H1 (cell line): ENCODE measurements at regions not wholly inside any gene's neighbourhood (a gene's known extent, or its start where the extent isn't known, plus 50 kb on each side); places are given as distances from the start of the nearest gene placed in this dataset.

Experiments used
- CTCF ChIA-PET: fragments of 300-600 bp; sonication (Branson Sonifier 250); formaldehyde crosslinking; loops from one replicate; lab custom pipeline; 2021; ENCODE audit not compliant: partially characterized antibody; lab: Charles Lee
- POLR2A ChIA-PET: fragments of 300-600 bp; sonication (Branson Sonifier 250); formaldehyde crosslinking; loops from one replicate; lab custom pipeline; 2021; ENCODE audit warnings: inconsistent platforms; ENCODE audit not compliant: partially characterized antibody; lab: Charles Lee
- DNase-seq, 2 experiments: peaks; one replicate each; pipeline versions ENCODE4 v3.0.0 to v3.0.0-alpha.2; 2010 to 2022; ENCODE audit warnings: low spot score in 2 of 2, low read depth in 1 of 2, mixed read lengths in 1 of 2
- FAIRE-seq: peaks from 2 replicates; lab custom pipeline; 2011; peaks lifted over from hg19 to GRCh38; lab: Jason Lieb, UNC
- H2AFZ ChIP-seq: 2 replicates; pipeline ENCODE4 v1.8.1; 2012; ENCODE audit warnings: low read length, inconsistent platforms
- H2AK5ac ChIP-seq: 2 replicates; pipeline ENCODE4 v1.6.1; 2013; ENCODE audit warnings: low read depth, low read length
- H2BK120ac ChIP-seq: replicated peaks from 2 replicates; pipeline ENCODE3; 2013; ENCODE audit warnings: low read depth, low read length, inconsistent platforms
- H2BK12ac ChIP-seq: 2 replicates; pipeline ENCODE4 v1.6.1; 2013; ENCODE audit warnings: low read depth, low read length
- H2BK15ac ChIP-seq: 2 replicates; pipeline ENCODE4 v1.6.1; 2013; ENCODE audit warnings: low read length
- H2BK20ac ChIP-seq: 2 replicates; pipeline ENCODE4 v1.6.1; 2013; ENCODE audit warnings: low read length
- H2BK5ac ChIP-seq: 2 replicates; pipeline ENCODE4 v1.6.1; 2013; ENCODE audit warnings: low read depth, low read length
- H3K14ac ChIP-seq: 2 replicates; pipeline ENCODE4 v1.6.1; 2013; ENCODE audit warnings: inconsistent platforms; ENCODE audit not compliant: insufficient read length
- H3K18ac ChIP-seq: 2 replicates; pipeline ENCODE4 v1.6.1; 2013; ENCODE audit warnings: low read length; ENCODE audit errors: extremely low read depth
- H3K23ac ChIP-seq: 2 replicates; pipeline ENCODE4 v1.6.1; 2013; ENCODE audit warnings: inconsistent platforms; ENCODE audit not compliant: insufficient read length
- H3K23me2 ChIP-seq: 2 replicates; pipeline ENCODE4 v1.6.1; 2013; ENCODE audit warnings: low read depth, low read length
- H3K27ac ChIP-seq: 2 replicates; pipeline ENCODE4 v1.6.1; 2011; ENCODE audit warnings: low read depth, low read length, inconsistent platforms
- H3K27me3 ChIP-seq, 4 experiments: replicated peaks in 1 of 4; 1 replicate in 1 of 4; 2 replicates in 3 of 4; pipeline versions ENCODE4 v1.6.1 to v1.8.1; 2011 to 2013; ENCODE audit warnings: low read length in 3 of 4, mild to moderate bottlenecking in 3 of 4, inconsistent platforms in 2 of 4, mixed read lengths in 2 of 4, moderate library complexity in 1 of 4; ENCODE audit not compliant: control insufficient read depth in 3 of 4, insufficient read depth in 3 of 4; ENCODE audit errors: extremely low read depth in 1 of 4
- H3K36me3 ChIP-seq, 4 experiments: 2 replicates each; pipeline versions ENCODE4 v1.6.1 to v1.8.1; 2011 to 2013; ENCODE audit warnings: mild to moderate bottlenecking in 4 of 4, low read length in 3 of 4, moderate library complexity in 2 of 4, control low read depth in 1 of 4, inconsistent platforms in 1 of 4; ENCODE audit not compliant: insufficient read depth in 4 of 4, control insufficient read depth in 2 of 4
- H3K4ac ChIP-seq: replicated peaks from 2 replicates; pipeline ENCODE3; 2013; ENCODE audit warnings: low read length, low read depth, mixed read lengths, inconsistent platforms; ENCODE audit not compliant: insufficient read length
- H3K4me1 ChIP-seq, 4 experiments: replicated peaks in 1 of 4; 1 replicate in 1 of 4; 2 replicates in 3 of 4; pipeline versions ENCODE4 v1.6.1 to v1.8.1; 2011 to 2013; ENCODE audit warnings: low read length in 3 of 4, inconsistent platforms in 2 of 4, mixed read lengths in 1 of 4; ENCODE audit not compliant: insufficient read depth in 4 of 4, control insufficient read depth in 3 of 4
- H3K4me2 ChIP-seq, 2 experiments: 2 replicates each; pipeline versions ENCODE4 v1.6.1 to v1.8.1; 2011 to 2013; ENCODE audit warnings: low read depth in 2 of 2, low read length in 2 of 2, control low read depth in 1 of 2, inconsistent platforms in 1 of 2, mild to moderate bottlenecking in 1 of 2; ENCODE audit not compliant: insufficient read depth in 1 of 2
- H3K4me3 ChIP-seq, 4 experiments: fragments of 200-600, 300-600 bp in 1 of 4; sonication (generic), shearing (Covaris generic), sonication (Bioruptor Twin) in 1 of 4; 2 replicates each; pipeline versions ENCODE4 v1.5.1 to v1.8.1; 2011 to 2016; ENCODE audit warnings: low read length in 4 of 4, low read depth in 3 of 4, control low read depth in 2 of 4, inconsistent platforms in 2 of 4, mild to moderate bottlenecking in 2 of 4, mixed read lengths in 1 of 4, moderate library complexity in 1 of 4; ENCODE audit not compliant: insufficient read depth in 2 of 4; ENCODE audit errors: extremely low read depth in 1 of 4
- H3K56ac ChIP-seq: replicated peaks from 2 replicates; pipeline ENCODE3; 2013; ENCODE audit warnings: low read depth, mild to moderate bottlenecking, mixed read lengths, low read length, inconsistent platforms; ENCODE audit not compliant: insufficient read length
- H3K79me1 ChIP-seq: 2 replicates; pipeline ENCODE4 v1.6.1; 2013; ENCODE audit warnings: low read depth, low read length, control low read depth
- H3K79me2 ChIP-seq, 2 experiments: 2 replicates each; pipeline versions ENCODE4 v1.6.1 to v1.8.1; 2012 to 2013; ENCODE audit warnings: low read length in 2 of 2, mild to moderate bottlenecking in 2 of 2, inconsistent platforms in 1 of 2; ENCODE audit not compliant: insufficient read depth in 2 of 2, control insufficient read depth in 1 of 2
- H3K9ac ChIP-seq, 4 experiments: replicated peaks in 1 of 4; 1 replicate in 1 of 4; 2 replicates in 3 of 4; pipeline versions ENCODE4 v1.6.1 to v1.8.1; 2011 to 2013; ENCODE audit warnings: low read depth in 3 of 4, low read length in 3 of 4, control low read depth in 2 of 4, mild to moderate bottlenecking in 2 of 4, moderate library complexity in 2 of 4, inconsistent platforms in 1 of 4; ENCODE audit errors: extremely low read depth in 1 of 4
- H3K9me3 ChIP-seq, 2 experiments: 2 replicates each; pipeline versions ENCODE4 v1.6.1 to v1.8.1; 2012 to 2013; ENCODE audit warnings: mild to moderate bottlenecking in 2 of 2, moderate library complexity in 2 of 2, control low read depth in 1 of 2, inconsistent platforms in 1 of 2, low read depth in 1 of 2, low read length in 1 of 2, mixed read lengths in 1 of 2; ENCODE audit not compliant: insufficient read depth in 2 of 2
- H4K20me1 ChIP-seq, 2 experiments: replicated peaks in 1 of 2; 2 replicates each; pipeline versions ENCODE3 to v1.8.1; 2011 to 2013; ENCODE audit warnings: inconsistent platforms in 2 of 2, low read length in 2 of 2, mild to moderate bottlenecking in 1 of 2; ENCODE audit not compliant: insufficient read depth in 2 of 2, control insufficient read depth in 1 of 2
- H4K5ac ChIP-seq: 2 replicates; pipeline ENCODE4 v1.6.1; 2013; ENCODE audit warnings: low read length, low read depth, mixed read lengths, inconsistent platforms; ENCODE audit not compliant: insufficient read length
- H4K8ac ChIP-seq: 2 replicates; pipeline ENCODE4 v1.8.0; 2013; ENCODE audit warnings: mild to moderate bottlenecking, moderate library complexity, low read length, inconsistent platforms; ENCODE audit not compliant: insufficient read depth; ENCODE audit errors: extremely low read depth
- H4K91ac ChIP-seq: replicated peaks from 2 replicates; pipeline ENCODE3; 2013; ENCODE audit warnings: low read length, mixed read lengths, inconsistent platforms; ENCODE audit not compliant: insufficient read length
- ATF2 ChIP-seq: IDR thresholded peaks from 2 replicates; pipeline ENCODE4 v1.6.1; 2012; ENCODE audit warnings: low read length, inconsistent platforms
- CBX8 ChIP-seq: fragments of 300-800, 300-1000 bp; sonication (generic); IDR thresholded peaks from 2 replicates; pipeline ENCODE4 v1.7.1; 2016; ENCODE audit warnings: low read depth, low read length, borderline replicate concordance
- EZH2 ChIP-seq: fragments of 200-600 bp; sonication (generic); IDR thresholded peaks from 2 replicates; pipeline ENCODE4 v1.7.1; 2012; ENCODE audit warnings: low read depth, mild to moderate bottlenecking, moderate library complexity, low read length, inconsistent platforms; ENCODE audit not compliant: severe bottlenecking
- NRF1 ChIP-seq: IDR thresholded peaks from 2 replicates; pipeline ENCODE4 v1.6.1; 2011; ENCODE audit warnings: mild to moderate bottlenecking, low read depth, low read length, improper control_type of control experiment
- POLR2AphosphoS5 ChIP-seq: IDR thresholded peaks from 2 replicates; pipeline ENCODE4 v1.6.1; 2011; ENCODE audit warnings: low read depth, low read length
- RFX5 ChIP-seq: IDR thresholded peaks from 2 replicates; pipeline ENCODE4 v1.6.1; 2011; ENCODE audit warnings: low read depth, low read length, improper control_type of control experiment, borderline replicate concordance
- SUZ12 ChIP-seq: fragments of 200-600 bp; sonication (generic); IDR thresholded peaks from 2 replicates; pipeline ENCODE4 v1.6.1; 2012; ENCODE audit warnings: mild to moderate bottlenecking, inconsistent platforms, low read length, moderate library complexity, mixed read lengths
- ZNF274 ChIP-seq: IDR thresholded peaks from 2 replicates; pipeline ENCODE4 v1.7.0; 2012; ENCODE audit warnings: low read length, borderline replicate concordance; ENCODE audit errors: extremely low read depth
- TF ChIP-seq, protein P1 (sequence below): IDR thresholded peaks from 2 replicates; pipeline ENCODE4 v1.6.1; 2011; ENCODE audit warnings: low read length, improper control_type of control experiment

DNA sequence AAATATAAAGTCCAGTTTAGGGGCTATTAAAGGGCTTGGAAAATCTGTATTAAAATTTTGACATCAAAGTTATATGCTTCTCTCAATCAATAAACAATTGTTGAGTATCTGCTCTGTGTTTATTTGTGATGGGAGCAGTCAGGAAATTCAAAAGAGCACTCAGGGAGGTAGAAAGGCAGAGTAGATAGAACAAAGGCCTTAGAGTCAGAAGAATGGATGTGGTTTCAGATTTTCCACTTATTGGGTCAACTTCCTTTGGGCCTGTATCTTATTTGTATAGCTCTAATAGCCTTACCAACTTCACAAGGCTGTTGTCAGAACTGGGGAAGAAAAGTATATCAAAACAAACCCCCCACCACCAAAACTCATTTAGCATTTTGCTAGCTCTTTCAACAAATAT is 302.6 kb downstream of the SPRY2 start:
- no peaks in the 10 kb centered on the region for H4K20me1 ChIP-seq
- DNase-seq (no peak), FAIRE-seq (no peak)
- H3K27me3 ChIP-seq, result no peaks in the 10 kb centered on the region
- no peak overlapping the region for H3K18ac ChIP-seq
- no peaks in the 10 kb centered on the region for H3K9me3 ChIP-seq
- no peaks in the 10 kb centered on the region for H3K23me2 ChIP-seq
- no peak overlapping the region for H3K14ac ChIP-seq
- no peaks in the 10 kb centered on the region for H3K36me3 ChIP-seq
- no peak overlapping the region for H3K9ac ChIP-seq
- no peak overlapping the region for H3K23ac ChIP-seq
- no peak overlapping the region for H4K91ac ChIP-seq
- H2BK12ac ChIP-seq, result no peak overlapping the region
- H2BK5ac ChIP-seq, result no peak overlapping the region
- no peak overlapping the region for H4K5ac ChIP-seq
- no peaks in the 10 kb centered on the region for H3K4me1 ChIP-seq
- H3K27ac ChIP-seq, result no peak overlapping the region
- no peaks in the 10 kb centered on the region for H3K79me1 ChIP-seq
- no peaks in the 10 kb centered on the region for H3K79me2 ChIP-seq
- no peak overlapping the region for H3K56ac ChIP-seq
- no peak overlapping the region for H2AFZ ChIP-seq
- no peak overlapping the region for H3K4me3 ChIP-seq
- POLR2A ChIA-PET, result no interaction called here
- H2BK120ac ChIP-seq, result no peak overlapping the region
- no peak overlapping the region for H3K4me2 ChIP-seq
- CTCF ChIA-PET, result interaction anchor here (1.2 to 2.2 kb wide), 2 partner anchors 11 to 12 kb away, joined by 3 to 8 read pairs; no protein-coding TSS in a partner anchor
- no peak overlapping the region for H2BK15ac ChIP-seq
- no peak overlapping the region for H3K4ac ChIP-seq
- no peak overlapping the region for H2AK5ac ChIP-seq
- H4K8ac ChIP-seq, result no peak overlapping the region
- no peak overlapping the region for H2BK20ac ChIP-seq
- TF ChIP-seq EZH2, result no peak
- no peak for TF ChIP-seq SUZ12
- no peak for TF ChIP-seq ATF2
- no peak for TF ChIP-seq POLR2AphosphoS5
- TF ChIP-seq ZNF274, result no peak
- TF ChIP-seq CBX8, result no peak
- TF ChIP-seq, protein P1, sequence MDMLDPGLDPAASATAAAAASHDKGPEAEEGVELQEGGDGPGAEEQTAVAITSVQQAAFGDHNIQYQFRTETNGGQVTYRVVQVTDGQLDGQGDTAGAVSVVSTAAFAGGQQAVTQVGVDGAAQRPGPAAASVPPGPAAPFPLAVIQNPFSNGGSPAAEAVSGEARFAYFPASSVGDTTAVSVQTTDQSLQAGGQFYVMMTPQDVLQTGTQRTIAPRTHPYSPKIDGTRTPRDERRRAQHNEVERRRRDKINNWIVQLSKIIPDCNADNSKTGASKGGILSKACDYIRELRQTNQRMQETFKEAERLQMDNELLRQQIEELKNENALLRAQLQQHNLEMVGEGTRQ, result no peak
- TF ChIP-seq NRF1, result no peak
- no peak for TF ChIP-seq RFX5
